Endothelial cell of umbilical vein (primary cell): ENCODE measurements at regions not wholly inside any gene's neighbourhood (a gene's known extent, or its start where the extent isn't known, plus 50 kb on each side); places are given as distances from the start of the nearest gene placed in this dataset.

ENCODE experiments used
- BruUV-seq: library from RNA; stranded (reverse); fragments of 400-500 nt; replicated peaks from 2 replicates; lab custom pipeline; 2021; lab: Mats Ljungman, UMichigan
- CTCF ChIA-PET: fragments of 300-600, 350-600 bp; sonication (Branson Sonifier 250); formaldehyde crosslinking; loops from one replicate; lab custom pipeline; 2021; ENCODE audit warnings: antibody characterized with exemption, inconsistent platforms; lab: Charles Lee
- POLR2A ChIA-PET: fragments of 300-600, 350-600 bp; sonication (Branson Sonifier 250); formaldehyde crosslinking; loops from one replicate; lab custom pipeline; 2021; ENCODE audit warnings: antibody characterized with exemption, inconsistent platforms; lab: Charles Lee
- DNase-seq: peaks from one replicate; pipeline ENCODE4 v3.0.0-alpha.2; 2011; ENCODE audit warnings: low read depth, low spot score
- FAIRE-seq: peaks from 2 replicates; lab custom pipeline; 2011; peaks lifted over from hg19 to GRCh38; lab: Jason Lieb, UNC
- H2AFZ ChIP-seq: 2 replicates; pipeline ENCODE4 v1.6.0; 2012; ENCODE audit warnings: low read depth, low read length, control low read depth, inconsistent platforms
- H3K27ac ChIP-seq: 2 replicates; pipeline ENCODE4 v1.5.1; 2011; ENCODE audit warnings: low read depth, mild to moderate bottlenecking, control low read depth, low read length, moderate library complexity; ENCODE audit not compliant: insufficient read depth
- H3K27me3 ChIP-seq, 2 experiments: 2 replicates each; pipeline versions ENCODE4 v1.6.0 to v1.6.1; 2011; ENCODE audit warnings: low read length in 2 of 2, mixed read lengths in 1 of 2; ENCODE audit not compliant: control insufficient read depth in 2 of 2, insufficient read depth in 2 of 2
- H3K36me3 ChIP-seq, 2 experiments: 2 replicates in 1 of 2; 3 replicates in 1 of 2; pipeline ENCODE4 v1.5.1; 2011; ENCODE audit warnings: low read length in 2 of 2, mild to moderate bottlenecking in 1 of 2, moderate library complexity in 1 of 2; ENCODE audit not compliant: control insufficient read depth in 2 of 2, insufficient read depth in 2 of 2; ENCODE audit errors: extremely low read depth in 1 of 2
- H3K4me1 ChIP-seq: 3 replicates; pipeline ENCODE4 v1.5.1; 2011; ENCODE audit warnings: mild to moderate bottlenecking, low read length; ENCODE audit not compliant: control insufficient read depth, insufficient read depth; ENCODE audit errors: extremely low read depth
- H3K4me2 ChIP-seq: 2 replicates; pipeline ENCODE4 v1.6.1; 2011; ENCODE audit warnings: low read length, control low read depth, mixed read lengths; ENCODE audit not compliant: insufficient read depth
- H3K4me3 ChIP-seq, 3 experiments: fragments of 200-600 bp in 1 of 3; sonication (generic), shearing (Covaris generic) in 1 of 3; replicated peaks in 1 of 3; 2 replicates each; pipeline ENCODE4 v1.5.1; 2011 to 2016; ENCODE audit warnings: control low read depth in 3 of 3, low read length in 3 of 3, mild to moderate bottlenecking in 2 of 3, inconsistent platforms in 1 of 3, low read depth in 1 of 3, moderate library complexity in 1 of 3; ENCODE audit not compliant: insufficient read depth in 1 of 3
- H3K79me2 ChIP-seq: 2 replicates; pipeline ENCODE4 v1.6.0; 2012; ENCODE audit warnings: low read length, inconsistent platforms; ENCODE audit not compliant: control insufficient read depth, insufficient read depth
- H3K9ac ChIP-seq: replicated peaks from 2 replicates; pipeline ENCODE3; 2011; ENCODE audit warnings: low read length, control low read depth; ENCODE audit not compliant: insufficient read depth; ENCODE audit errors: extremely low read depth
- H3K9me1 ChIP-seq: replicated peaks from 3 replicates; pipeline ENCODE4 v1.6.0; 2011; ENCODE audit warnings: mild to moderate bottlenecking, low read length; ENCODE audit not compliant: control insufficient read depth, insufficient read depth; ENCODE audit errors: extremely low read depth
- H3K9me3 ChIP-seq: replicated peaks from 2 replicates; pipeline ENCODE4 v1.5.1; 2012; ENCODE audit warnings: low read length, inconsistent platforms; ENCODE audit not compliant: control insufficient read depth, insufficient read depth
- H4K20me1 ChIP-seq: replicated peaks from 2 replicates; pipeline ENCODE3; 2011; ENCODE audit warnings: mild to moderate bottlenecking, low read length; ENCODE audit not compliant: control insufficient read depth, insufficient read depth; ENCODE audit errors: extremely low read depth
- EZH2 ChIP-seq: IDR thresholded peaks from 2 replicates; pipeline ENCODE4 v1.6.1; 2012; ENCODE audit warnings: borderline replicate concordance, low read depth, mild to moderate bottlenecking, moderate library complexity, low read length, inconsistent platforms; ENCODE audit not compliant: severe bottlenecking
- FOS ChIP-seq: IDR thresholded peaks from 2 replicates; pipeline ENCODE4 v1.6.1; 2011; ENCODE audit warnings: mild to moderate bottlenecking, low read length, moderate library complexity, borderline replicate concordance; ENCODE audit not compliant: insufficient read depth
- GATA2 ChIP-seq: IDR thresholded peaks from 2 replicates; pipeline ENCODE4 v1.7.0; 2011; ENCODE audit warnings: low read depth, mild to moderate bottlenecking, moderate library complexity, mixed read lengths, low read length; ENCODE audit not compliant: insufficient read length, insufficient read depth
- JUN ChIP-seq: IDR thresholded peaks from 2 replicates; pipeline ENCODE4 v1.6.1; 2011; ENCODE audit warnings: borderline replicate concordance, low read depth; ENCODE audit not compliant: insufficient read length, insufficient read depth
- MAX ChIP-seq: IDR thresholded peaks from 2 replicates; pipeline ENCODE4 v1.6.1; 2011; ENCODE audit not compliant: insufficient read depth, insufficient read length
- MYC ChIP-seq: IDR thresholded peaks from one replicate; pipeline ENCODE4 v1.6.1; 2011; ENCODE audit warnings: mild to moderate bottlenecking, low read depth, low read length
- POLR2A ChIP-seq: IDR thresholded peaks from 2 replicates; pipeline ENCODE4 v1.6.1; 2012; ENCODE audit warnings: low read depth, mild to moderate bottlenecking, control low read depth, low read length
- POLR2AphosphoS5 ChIP-seq: IDR thresholded peaks from 2 replicates; pipeline ENCODE4 v1.6.1; 2012; ENCODE audit warnings: low read depth, mild to moderate bottlenecking, control low read depth, low read length, moderate library complexity; ENCODE audit not compliant: insufficient read depth
- dilution Hi-C: fragments of 300-500 bp; cut with MboI; formaldehyde crosslinking; loops from one replicate; pipeline ENCODE4 v1.15.0; 2019; ENCODE audit warnings: low sequenced_read_pairs; ENCODE audit not compliant: extremely low pct_ligation_motif_present
- intact Hi-C: fragments of 100-400 bp; cut with micrococcal nuclease; formaldehyde crosslinking; loops from one replicate; pipeline ENCODE4 v1.10.0; 2022
- TF ChIP-seq, protein P1 (sequence below), 2 donors: IDR thresholded peaks; 1 replicate in 1 of 2; 2 replicates in 1 of 2; pipeline ENCODE4 v1.5.1; 2011; ENCODE audit warnings: low read length in 2 of 2, mild to moderate bottlenecking in 2 of 2, moderate library complexity in 2 of 2, control low read depth in 1 of 2, inconsistent platforms in 1 of 2, low read depth in 1 of 2; ENCODE audit not compliant: insufficient read depth in 1 of 2; ENCODE audit errors: extremely low read depth in 1 of 2

GRCh38 chr12:73330584-73331351 lies 1058.6 kb downstream of the TRHDE start:
- H3K4me3 ChIP-seq: no peak overlapping the region
- DNase-seq: no peak
- H3K27me3 ChIP-seq: no peaks in the 10 kb centered on the region
- ChIA-PET POLR2A (no interaction called here), CTCF (no interaction called here)
- no peaks in the 10 kb centered on the region for H3K79me2 ChIP-seq
- H4K20me1 ChIP-seq: no peaks in the 10 kb centered on the region
- TF ChIP-seq JUN (no peak), GATA2 (no peak), MYC (no peak), POLR2AphosphoS5 (no peak), FOS (no peak), MAX (no peak), EZH2 (no peak), POLR2A (no peak)
- TF ChIP-seq, protein P1, sequence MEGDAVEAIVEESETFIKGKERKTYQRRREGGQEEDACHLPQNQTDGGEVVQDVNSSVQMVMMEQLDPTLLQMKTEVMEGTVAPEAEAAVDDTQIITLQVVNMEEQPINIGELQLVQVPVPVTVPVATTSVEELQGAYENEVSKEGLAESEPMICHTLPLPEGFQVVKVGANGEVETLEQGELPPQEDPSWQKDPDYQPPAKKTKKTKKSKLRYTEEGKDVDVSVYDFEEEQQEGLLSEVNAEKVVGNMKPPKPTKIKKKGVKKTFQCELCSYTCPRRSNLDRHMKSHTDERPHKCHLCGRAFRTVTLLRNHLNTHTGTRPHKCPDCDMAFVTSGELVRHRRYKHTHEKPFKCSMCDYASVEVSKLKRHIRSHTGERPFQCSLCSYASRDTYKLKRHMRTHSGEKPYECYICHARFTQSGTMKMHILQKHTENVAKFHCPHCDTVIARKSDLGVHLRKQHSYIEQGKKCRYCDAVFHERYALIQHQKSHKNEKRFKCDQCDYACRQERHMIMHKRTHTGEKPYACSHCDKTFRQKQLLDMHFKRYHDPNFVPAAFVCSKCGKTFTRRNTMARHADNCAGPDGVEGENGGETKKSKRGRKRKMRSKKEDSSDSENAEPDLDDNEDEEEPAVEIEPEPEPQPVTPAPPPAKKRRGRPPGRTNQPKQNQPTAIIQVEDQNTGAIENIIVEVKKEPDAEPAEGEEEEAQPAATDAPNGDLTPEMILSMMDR (IDR thresholded peaks at IDR 0.05; ENCODE audit: extremely low read depth in 1 of 2, insufficient read depth in 1 of 2, low read depth in 1 of 2, low read length in 2 of 2): no peak
- H3K36me3 ChIP-seq: no peaks in the 10 kb centered on the region
- BruUV-seq: no TSS peak
- FAIRE-seq: no peak
- no peaks in the 10 kb centered on the region for H3K9me1 ChIP-seq
- no peak overlapping the region for H3K9ac ChIP-seq
- H3K27ac ChIP-seq: no peak overlapping the region
- dilution Hi-C loops (no loop called here), intact Hi-C loops (no loop called here)
- H3K9me3 ChIP-seq: no peaks in the 10 kb centered on the region
- no peaks in the 10 kb centered on the region for H3K4me1 ChIP-seq
- H3K4me2 ChIP-seq: no peak overlapping the region
- no peak overlapping the region for H2AFZ ChIP-seq
